GM18505 (cell line): ENCODE measurements at regions not wholly inside any gene's neighbourhood (a gene's known extent, or its start where the extent isn't known, plus 50 kb on each side); places are given as distances from the start of the nearest gene placed in this dataset.
"Not testable (repeated sequence)": the region's sequence is repeated elsewhere in the genome, so short reads cannot be mapped to it uniquely, and the experiment has no call there.

Experiments
- ATAC-seq: cut with Tn5 transposase; IDR thresholded peaks from one replicate; pipeline ENCODE4 v1.9.1; 2021; ENCODE audit not compliant: unreplicated experiment
- POLR2A ChIP-seq: IDR thresholded peaks from 4 replicates; pipeline ENCODE4 v1.6.1; 2011; ENCODE audit warnings: borderline replicate concordance; ENCODE audit not compliant: insufficient read depth, insufficient read length; ENCODE audit errors: extremely low read depth

GRCh38 chr2:89756616-89757015 lies 1065.1 kb downstream of the RPIA start:
- not testable (repeated sequence) for ATAC-seq

- not testable (repeated sequence) for ATAC-seq
These were observed 1067.0 kb downstream of the RPIA start for GRCh38 chr2:89758332-89759026.

DNA sequence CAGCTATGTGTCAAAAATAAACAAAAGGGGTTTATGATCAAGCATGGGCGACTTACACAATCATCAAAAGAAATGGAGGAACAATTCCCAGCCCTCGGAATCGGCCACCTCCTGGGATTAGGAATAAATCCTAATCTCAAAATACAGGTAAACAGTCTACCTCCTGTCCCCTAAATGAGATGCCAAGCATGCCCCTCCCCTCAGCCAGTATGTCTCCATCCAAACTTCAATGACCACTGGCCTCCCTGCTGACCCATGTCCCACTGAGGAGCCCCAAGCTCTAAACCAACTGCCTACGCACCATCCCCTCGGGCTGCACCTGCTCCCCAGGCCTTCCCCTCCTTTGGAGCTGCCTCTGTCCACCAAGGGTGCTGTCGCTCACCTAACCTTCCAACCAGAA lies 1069.3 kb downstream of the RPIA start:
- not testable (repeated sequence) for ATAC-seq

- ATAC-seq, result not testable (repeated sequence)
These were observed 1069.7 kb downstream of the RPIA start for GRCh38 chr2:89761171-89761570.

- not testable (repeated sequence) for ATAC-seq
These were observed 1070.4 kb downstream of the RPIA start for GRCh38 chr2:89761863-89762262.

DNA sequence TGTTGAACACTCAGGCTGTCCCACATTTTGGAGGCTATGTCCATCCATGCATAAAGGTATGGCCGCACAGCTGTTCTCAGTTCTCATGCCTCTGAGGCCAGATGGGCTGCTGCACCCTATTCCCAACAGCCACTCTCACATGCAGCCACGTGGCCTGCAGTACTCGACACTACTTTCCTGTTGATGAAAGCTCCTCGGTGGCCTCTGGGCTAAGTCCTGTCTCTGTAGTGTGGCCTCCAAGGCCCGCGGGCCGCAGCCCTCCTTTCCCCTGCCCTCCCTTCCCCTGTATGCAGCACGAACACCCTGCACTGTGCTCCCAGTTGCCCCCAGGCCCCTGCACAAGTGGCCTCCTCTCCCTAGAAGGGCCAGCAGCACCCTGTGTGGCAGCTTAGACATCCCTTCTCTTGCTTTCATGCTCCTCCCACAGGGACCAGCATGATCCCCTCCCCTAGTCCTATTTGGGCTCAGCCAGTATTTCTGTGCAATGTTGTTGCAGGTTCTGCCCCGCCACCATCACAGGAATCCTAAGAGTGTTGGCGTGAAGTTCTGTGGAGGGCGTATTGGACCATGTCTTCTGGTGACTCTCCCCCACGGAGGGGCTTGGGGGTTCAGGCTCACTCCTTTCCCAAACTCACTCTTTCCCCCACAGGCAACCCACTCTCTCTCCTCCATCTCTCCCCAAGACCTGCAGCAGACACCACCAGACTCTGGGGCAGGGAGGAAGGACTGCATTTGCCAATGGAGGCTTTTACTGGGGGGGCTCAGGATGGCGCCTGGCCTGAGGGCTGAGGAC lies 1071.2 kb downstream of the RPIA start:
- ATAC-seq, result not testable (repeated sequence)

GRCh38 chr2:89763254-89763580 lies 1071.7 kb downstream of the RPIA start:
- no peak for TF ChIP-seq POLR2A
- no peak for ATAC-seq

- ATAC-seq, result no peak
These were observed 1072.4 kb downstream of the RPIA start for GRCh38 chr2:89763581-89764485.

DNA sequence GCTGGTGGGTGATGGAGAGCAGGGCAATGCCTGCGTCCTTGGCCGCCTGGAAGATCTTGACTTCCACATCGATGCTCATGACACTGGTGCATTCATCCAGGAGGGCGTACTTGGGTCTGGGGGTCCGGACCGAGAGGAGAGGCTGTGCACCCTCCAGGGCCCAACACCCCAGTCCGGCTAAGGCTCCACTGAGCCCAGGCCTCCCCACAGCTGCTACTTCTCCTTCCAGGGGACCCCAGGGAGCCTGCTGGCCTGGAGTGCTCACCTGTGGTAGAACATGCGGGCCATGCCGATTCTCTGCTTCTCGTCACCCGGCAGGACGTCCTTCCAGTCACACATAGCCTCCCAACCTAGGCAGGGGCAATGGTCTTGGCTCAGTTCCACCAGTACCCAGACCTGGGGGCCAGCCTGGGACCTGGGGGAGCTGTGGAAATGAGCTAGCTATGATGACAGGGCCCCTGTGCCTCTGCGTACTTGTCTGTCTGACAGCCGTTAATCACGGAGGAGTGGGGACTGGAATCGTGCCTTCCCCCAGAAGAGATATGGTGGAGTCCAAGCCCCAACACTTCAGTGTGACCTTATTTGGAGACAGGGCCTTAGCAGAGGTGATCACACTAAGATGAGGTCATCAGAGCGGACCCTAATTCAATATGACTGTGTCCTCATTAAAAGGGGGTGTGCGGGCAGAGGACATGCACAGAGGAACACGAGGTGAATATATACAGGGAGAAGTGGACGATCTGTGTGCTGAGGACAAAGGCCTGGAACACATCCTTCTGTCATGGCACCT lies 1073.3 kb downstream of the RPIA start:
- not testable (repeated sequence) for ATAC-seq

More at GRCh38 chr2:89763581-89764485, 1072.4 kb downstream of the RPIA start:
- no peak for TF ChIP-seq POLR2A

GRCh38 chr2:89765361-89765718 lies 1073.9 kb downstream of the RPIA start:
- not testable (repeated sequence) for ATAC-seq

- ATAC-seq, result not testable (repeated sequence)
These were observed 1074.9 kb downstream of the RPIA start for GRCh38 chr2:89766141-89766990.

GRCh38 chr2:89767058-89767457 lies 1075.6 kb downstream of the RPIA start:
- not testable (repeated sequence) for ATAC-seq
